ENCODE measurements at regions not wholly inside any gene's neighbourhood (a gene's known extent, or its start where the extent isn't known, plus 50 kb on each side); places are given as distances from the start of the nearest gene placed in this dataset.

DNA sequence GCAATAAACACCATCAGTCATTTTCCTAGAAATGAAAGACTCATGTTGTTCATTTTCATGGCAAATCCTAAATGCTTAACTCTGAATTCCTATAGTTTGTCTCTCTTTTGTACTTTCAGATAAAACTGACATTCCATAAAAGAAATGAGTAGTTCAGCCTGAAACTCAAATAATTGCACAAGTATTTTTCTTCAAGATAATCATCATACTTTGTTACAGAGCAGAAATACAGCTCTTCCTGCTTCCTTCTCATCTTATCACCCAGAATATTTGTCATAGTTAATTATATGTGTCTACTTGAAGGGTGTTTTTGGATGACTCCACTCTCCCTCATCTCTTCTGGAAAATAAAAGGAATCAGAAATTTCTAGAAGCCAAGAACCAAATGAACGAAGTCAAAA lies 141.1 kb downstream of the HNMT start:
- no peak for DNase-seq (ENCODE audit: low spot score)

DNA sequence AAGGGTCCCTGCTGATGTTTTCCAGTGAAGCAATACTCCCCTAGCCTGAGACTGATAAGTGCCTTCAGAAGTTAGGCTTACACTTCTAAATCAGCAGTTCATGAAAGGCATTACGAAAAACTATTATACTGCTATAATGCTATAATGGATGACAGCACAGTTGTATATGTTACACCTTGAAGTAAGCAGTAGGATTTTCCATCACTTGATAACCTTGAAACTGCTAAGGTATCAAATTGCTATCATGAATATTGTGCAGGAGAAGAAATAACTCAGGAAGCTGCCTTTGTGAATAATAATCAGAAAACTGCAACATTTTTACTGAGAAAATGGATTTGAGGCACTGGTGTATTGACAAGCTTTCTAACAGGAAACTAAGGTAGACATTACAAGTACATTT lies 142.3 kb downstream of the HNMT start:
- no peak for DNase-seq (ENCODE audit: low spot score)

DNA sequence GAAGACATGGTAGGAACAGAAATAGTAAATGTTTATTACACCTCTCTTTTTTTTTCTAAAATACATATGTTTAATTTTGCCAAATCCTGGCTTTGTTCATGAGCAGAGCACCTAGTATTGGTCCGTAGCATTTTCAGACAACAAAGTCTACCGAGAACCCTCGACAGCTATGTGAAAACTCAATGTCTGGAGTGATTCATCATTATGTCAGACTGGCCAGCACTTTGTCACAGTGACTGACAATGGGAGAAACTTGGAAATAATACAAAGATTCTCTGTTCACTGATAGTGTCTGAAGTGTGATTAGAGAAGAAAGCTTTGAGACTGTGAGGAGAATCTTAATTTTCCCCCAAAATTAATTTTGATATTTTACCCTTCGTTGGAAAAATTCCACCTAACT lies 143.0 kb downstream of the HNMT start:
- no peak for DNase-seq (ENCODE audit: low spot score)

DNA sequence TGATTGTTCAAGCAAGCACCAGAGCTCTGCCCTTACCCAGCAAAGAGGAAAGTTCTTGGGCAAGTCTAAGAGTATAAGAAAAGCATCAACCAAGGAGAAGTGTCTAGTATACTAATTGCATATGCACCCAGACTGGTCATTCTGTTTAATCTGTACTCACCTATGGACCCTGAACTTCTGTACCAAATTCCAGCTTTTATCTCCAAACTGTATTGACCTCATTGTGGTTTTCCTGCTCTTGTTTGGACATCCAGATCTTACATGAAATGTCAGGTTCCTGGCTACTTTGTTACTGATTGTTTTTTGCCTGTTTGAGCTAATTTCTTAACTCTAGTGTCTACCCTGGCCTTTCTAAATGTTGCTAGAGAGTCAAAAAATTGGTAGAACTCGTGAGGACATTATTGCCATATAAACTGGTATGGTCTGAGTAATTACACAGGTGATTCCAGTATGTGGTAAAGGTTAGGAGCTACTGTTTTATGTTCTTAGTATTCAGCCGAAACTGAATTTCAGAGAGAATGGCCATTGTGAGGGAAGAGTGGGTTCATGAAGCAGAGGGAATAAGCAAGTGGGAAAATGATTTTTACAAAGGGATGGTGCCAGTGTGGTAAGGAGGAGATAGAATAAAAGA lies 146.3 kb downstream of the HNMT start:
- no peak for DNase-seq (ENCODE audit: low spot score)

DNA sequence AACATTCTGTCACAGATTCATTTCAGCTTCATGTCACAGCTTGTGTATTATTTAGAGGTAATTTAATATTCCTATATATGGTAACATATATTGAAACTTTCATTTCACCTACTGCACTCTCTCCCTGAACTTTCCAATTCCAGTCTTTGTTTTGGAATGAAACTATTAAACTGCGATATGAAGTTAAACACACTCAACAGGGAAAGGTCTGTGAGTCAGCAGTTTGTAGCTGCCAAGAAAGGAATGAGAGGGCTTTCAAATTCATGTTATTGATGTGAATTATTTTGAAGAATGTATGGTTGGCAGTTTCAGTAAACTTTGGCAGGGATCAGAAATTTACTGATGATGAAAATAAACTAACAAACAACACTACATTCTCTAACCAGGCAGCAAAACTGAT lies 148.3 kb downstream of the HNMT start:
- no peak for DNase-seq (ENCODE audit: low spot score)

DNA sequence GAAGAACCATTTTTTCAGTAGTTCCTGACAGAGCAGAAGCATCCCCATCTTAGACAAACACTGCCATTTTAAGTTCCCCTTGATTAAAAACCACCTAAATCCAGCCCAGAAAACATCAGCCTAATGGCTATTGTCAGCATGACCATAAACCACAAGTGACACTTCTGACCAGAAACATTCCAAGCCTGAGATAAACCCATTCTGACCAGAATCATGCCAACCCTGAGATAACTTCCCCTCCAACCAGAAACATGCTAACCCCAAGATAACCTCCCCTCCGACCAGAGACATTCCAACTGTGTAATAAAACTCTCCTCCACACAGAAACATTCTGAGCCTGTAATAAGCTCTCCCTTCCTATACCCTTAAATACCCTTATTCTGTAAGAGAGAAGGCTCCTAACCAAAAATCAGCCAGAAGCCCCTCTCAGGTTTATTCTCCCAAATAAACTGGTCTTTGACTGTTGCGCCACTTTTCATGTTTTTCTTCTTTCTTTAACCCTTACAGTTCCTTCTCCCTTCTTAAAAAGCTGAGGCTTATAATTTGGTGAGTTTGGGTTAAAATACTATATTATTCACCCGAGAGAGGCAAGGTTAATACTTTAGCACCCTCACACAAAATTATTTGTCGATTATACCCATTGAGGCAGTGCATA lies 149.7 kb downstream of the HNMT start:
- no peak for DNase-seq (ENCODE audit: low spot score)

DNA sequence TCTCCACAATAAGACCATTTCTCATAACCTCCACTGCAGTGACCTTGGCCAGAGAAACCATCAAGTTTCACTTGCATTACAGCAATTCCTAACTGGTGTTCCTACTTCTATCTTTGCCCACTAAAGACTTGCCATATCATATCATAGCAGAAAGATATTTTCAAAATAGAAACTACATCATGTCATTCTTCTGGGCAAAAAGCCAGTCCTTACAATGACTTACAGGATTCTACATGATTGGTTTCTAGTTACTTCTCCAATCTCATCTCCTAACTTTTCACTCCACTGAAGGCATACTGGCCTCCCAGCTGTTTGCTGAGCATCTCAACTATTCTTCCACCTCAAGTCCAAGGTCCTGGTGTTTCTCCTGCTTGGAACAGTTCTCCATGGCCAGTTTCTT lies 151.4 kb downstream of the HNMT start:
- DNase-seq (ENCODE audit: low spot score) = no peak

DNA sequence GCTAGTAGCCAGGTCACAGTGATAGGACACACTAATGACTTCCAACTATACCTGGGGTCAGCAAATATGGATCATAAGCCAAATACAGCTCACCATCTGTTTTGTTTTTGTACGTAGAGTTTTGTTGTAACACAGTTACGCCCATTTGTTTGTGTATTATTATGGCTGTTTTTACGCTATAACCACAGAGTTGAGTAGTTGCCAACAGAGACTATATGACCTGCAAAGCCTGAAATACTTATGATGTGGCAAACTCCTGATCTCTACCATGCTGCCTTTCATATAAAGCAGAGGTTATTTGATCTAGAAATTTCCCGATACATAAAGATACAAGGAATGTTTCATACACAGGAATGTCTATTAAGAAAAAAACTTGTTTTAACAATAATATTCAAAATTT lies 152.2 kb downstream of the HNMT start:
- no peak for DNase-seq (ENCODE audit: low spot score)

DNA sequence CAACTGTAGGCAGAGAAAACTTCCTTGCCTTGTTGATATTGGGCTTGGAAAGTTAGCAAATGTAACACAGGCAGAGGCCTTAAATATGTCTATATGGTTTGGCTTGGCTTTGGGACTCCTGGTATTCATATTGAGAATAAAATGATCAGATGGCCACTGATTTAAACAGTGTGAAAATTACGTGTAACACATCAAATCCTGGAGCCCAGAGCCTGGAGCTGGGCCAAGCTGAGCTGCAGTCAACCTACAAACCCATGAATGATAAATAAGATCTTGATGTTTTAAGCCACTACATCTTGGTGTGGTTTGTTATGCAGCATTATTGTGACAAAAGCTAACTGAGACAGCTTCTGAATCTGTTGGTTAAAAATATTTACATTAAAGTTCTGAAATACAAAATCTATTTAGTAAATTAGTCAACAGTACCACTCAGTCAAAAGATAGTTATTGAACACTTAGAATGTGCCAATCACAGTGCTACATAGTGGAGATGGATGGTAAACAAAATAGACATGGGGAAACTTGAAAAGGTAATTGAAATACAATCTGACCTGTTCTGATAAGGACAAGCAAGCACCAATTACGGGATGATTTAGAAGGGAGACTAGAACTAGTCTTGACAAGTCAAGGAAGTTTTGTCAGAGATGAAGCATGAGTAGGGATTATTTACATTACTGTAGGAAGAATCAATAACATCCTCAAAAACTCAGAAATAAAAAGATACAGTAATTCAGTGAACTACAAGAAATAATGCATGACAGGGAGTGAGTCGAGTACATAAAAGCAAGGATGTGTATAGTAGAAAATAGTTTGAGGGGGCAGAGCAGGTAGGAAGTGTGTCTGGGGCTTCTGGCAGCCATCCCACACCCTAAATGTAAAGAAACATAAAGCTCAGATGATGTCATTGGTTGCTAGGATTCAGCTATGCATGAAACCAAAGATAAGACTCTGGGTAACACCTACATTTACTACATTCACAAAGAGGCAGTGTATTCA lies 157.7 kb downstream of the HNMT start:
- peak; percentile 41 for DNase-seq (ENCODE audit: low spot score)

DNA sequence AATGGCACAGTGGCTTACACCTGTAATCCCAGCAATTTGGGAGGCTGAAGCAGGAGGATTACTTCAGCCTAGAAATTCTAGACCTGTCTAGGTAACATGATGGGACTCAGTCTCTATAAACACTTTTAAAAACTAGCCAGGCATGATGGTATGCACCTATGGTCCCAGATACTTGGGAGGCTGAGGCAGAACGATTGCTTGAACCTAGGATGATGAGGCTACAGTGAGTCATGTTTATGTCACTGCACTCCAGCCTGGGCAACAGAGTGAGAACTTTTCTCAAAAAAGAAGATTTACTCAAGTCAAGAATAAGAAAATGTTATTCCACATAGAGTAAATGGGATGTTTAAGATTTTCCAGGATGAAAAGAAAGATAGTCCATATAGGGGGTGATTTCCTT lies 158.6 kb downstream of the HNMT start:
- DNase-seq (ENCODE audit: low spot score) = no peak

DNA sequence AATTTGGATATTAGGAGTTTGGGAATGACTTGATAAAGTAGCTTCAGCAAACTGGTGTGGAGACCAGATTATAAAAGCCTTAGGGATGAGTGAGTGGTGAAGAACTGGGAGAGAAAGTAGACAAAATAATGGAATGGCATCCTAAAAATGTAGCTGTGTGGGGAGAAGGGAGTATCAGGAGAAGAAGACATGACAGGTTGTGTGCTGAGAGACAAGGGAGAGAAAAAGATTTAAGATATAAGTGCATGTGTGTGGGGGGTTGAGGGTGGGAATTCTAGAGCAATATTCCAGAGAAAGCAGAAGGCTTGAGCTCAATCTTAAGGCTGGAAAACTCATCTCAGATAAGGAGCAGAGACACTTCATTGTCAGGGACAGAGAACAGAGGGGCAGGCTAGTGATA lies 159.5 kb downstream of the HNMT start:
- DNase-seq (ENCODE audit: low spot score) = no peak

DNA sequence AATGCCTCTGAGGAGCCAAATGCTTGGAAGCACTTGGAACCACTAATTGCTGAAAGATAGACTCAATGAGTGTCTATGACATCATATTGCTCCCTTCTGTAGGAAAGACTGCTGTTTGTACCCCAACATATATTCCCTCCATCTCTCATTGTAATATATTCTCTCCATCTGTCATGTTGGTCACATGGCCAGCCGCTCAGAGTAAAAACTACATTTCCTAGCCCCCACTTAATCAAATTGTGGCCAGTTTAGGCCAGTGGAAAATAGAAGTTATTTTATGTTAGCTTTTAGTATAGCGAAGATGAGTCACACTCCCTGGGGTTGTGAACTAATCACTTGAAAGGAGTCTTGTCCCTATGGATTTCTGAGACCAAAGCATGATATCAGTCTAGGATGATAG lies 160.2 kb downstream of the HNMT start:
- no peak for DNase-seq (ENCODE audit: low spot score)

DNA sequence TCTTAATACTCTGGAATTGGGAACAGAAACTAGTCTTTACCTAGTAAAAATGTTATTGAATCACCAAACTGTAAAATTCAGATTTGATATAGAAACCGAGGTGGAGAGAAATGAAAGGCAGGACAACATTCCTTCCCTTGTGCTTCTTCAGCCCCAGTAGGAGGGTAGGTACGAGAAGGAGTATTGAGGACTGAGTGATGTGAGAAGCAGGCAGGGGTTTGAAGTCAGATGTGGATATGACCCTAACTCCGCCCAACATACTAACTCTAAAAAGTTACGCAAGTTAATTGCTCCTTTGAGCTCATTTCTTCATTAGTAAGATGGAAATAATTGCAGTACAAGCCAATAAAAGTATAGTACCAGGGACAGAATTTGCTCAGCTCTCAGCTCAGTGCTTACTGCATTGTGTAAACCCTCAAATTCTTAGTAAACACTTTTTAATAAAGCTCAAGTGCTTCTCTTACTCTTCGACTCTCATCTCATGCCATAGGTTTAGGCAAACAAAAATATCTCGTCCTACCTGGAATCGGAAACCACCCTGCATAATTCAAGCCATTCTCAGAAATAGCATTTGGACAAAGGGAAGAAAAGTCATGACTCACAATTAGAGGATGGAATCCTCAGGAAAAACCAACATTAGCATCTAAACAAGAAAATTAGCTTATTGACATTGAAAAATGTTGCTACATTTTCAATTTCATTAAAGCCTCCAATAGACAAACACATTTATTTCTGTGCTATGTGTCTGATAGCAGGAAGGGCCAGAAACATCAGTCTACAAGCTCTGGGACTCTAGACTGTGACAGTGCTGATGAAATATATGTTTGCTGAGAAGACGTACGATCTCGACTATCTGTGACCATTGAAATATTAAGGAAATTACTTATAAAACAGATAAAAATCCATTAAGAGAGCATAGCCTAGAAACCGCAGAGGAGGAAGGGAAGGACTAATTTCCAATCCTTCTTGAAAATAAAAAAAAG lies 161.3 kb downstream of the HNMT start:
- DNase-seq (ENCODE audit: low spot score) = no peak

DNA sequence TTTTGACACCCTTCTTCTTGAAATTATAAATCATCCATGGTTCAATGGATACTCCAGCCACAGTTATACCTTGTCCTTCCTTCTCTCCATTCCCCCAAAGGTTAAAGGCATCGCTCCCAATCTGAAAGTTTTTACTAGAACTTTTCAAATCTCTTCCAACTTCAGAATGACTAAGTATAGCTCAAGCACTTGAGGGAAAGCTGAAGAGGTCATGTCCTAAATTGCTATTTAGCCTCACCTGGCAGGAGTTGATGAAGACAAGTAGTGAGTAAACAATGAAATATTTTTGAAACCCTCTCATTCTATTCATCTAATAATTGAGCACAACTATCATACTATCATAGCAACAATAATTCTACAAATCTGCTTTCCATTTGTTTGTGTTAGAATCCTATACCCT lies 167.8 kb downstream of the HNMT start:
- DNase-seq (ENCODE audit: low spot score) = no peak

DNA sequence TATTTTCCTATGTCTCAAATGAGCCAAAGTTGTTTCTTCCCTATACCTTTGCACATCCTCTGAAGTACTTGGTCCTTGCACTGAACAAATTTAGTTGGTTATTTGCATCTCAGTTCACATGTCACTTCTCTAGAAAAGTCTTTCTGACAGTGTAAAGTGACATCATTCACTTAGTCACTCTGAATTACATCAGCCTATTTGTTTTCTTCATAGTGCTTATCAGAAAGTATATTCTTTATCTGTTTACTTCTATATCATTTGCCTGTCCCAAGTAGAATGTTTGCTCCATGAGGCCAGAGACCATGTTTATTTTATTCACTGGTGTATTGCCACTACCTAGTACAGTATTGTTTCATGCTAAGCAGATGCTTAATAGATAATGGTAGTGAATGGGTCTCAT lies 173.7 kb downstream of the HNMT start:
- no peak for DNase-seq (ENCODE audit: low spot score)

DNA sequence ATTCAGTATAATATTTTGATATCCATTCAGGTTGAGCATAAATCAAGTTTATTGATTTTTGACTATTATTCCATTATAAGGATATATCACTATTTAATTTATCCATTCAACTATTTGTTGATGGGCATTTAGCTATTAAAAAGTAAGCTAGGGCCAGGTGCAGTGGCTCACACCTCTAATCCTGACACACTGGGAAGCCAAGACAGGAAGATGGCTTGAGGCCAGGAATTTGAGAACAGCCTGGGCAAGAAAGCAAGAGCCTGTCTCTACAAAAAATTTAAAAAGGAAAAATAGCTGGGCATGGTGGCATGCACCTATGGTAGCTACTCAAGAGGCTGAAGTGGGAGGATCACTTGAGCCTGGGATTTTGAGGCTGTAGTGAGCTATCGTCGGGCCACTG lies 183.5 kb downstream of the HNMT start:
- no peak for DNase-seq (ENCODE audit: low spot score)

DNA sequence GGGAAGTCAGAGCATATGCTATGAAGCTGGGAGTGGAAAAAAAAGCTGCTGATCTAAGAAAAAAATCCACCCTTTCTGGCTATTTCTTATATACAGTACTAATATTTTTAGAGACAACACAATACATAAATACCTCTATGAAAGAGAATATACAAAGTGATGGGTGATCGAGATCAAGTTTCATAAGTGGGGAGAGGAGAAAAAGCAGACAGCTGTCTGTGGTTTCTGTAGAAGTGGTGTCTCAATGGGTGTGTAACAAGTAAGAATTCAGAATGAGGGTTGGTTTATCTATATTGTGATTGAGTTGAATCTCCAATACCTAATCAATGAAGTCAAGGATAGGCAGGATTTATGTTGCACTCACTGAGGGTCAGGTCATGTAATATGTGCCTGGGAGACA lies 191.0 kb downstream of the HNMT start:
- DNase-seq (ENCODE audit: low spot score) = no peak

DNA sequence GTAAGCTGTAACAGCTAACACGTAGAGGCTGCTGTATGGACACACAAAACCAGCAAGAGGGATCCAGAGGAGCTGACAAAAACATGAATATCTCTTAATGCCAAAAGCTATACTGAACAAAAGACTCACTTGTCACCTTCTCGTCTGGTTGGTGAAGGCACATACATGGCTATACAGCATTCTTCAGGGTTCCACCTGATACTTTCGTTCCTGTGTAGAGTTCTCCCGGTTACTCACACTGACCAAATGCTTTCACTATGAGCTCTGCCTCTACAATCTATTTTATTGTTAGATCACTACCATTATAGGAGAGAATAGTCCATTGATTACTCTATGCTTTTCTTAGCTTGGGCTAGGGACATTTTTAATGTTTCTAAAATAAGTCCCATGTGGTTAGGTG lies 193.1 kb downstream of the HNMT start:
- no peak for DNase-seq (ENCODE audit: low spot score)

DNA sequence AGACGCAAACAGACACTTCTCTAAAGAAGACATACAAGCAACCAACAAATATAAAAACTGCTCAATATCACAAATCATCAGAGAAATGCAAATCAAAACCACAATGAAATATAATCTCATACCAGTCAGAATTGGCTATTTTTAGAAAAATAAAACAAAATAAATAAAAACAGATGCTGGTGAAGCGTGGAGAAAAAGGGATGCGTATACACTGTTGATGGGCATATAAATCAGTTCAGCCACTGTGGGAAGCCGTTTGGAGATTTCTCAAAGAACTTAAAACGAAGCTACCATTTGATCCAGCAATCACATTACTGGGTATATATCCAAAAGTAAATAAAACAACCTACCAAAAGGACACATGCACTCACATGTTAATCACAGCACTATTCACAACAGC lies 206.2 kb downstream of the HNMT start:
- DNase-seq (ENCODE audit: low spot score) = no peak

DNA sequence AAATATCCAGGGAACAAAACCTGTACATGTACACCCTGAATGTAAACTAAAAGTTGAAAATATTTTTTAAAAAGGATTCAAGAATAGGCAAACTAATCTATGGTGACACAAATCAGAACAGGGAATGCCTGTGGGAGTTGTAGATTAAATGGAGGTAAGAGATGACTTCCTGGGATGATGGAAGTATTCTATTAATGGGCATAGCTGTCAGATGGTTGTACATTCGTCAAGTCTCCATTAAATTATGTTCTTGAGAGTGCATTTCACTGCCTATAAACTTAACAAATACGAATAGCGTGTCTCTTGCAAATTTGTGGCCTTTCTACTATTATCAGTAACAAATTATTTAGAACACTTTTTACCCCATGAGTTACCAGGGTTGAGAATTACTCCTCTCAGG lies 207.0 kb downstream of the HNMT start:
- no peak for DNase-seq (ENCODE audit: low spot score)

DNA sequence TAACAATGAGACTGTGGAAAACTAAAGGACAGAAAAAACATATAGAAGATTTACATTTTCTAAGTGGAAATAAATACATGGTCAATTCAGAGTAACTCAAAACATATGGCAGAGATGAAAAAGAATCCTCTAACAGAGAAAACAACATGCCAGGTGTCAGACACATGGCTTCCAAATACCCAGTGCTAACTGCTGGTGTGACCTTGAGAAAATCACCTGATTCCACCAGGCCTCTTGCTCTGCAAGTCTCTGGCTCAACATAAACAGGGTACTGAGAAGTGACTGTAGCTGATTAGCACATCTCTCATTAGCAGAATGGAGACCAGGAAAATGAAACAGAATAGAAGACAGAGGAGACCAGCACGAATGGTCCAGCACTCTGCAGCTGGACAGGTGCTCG lies 210.8 kb downstream of the HNMT start:
- DNase-seq (ENCODE audit: low spot score) = no peak

DNA sequence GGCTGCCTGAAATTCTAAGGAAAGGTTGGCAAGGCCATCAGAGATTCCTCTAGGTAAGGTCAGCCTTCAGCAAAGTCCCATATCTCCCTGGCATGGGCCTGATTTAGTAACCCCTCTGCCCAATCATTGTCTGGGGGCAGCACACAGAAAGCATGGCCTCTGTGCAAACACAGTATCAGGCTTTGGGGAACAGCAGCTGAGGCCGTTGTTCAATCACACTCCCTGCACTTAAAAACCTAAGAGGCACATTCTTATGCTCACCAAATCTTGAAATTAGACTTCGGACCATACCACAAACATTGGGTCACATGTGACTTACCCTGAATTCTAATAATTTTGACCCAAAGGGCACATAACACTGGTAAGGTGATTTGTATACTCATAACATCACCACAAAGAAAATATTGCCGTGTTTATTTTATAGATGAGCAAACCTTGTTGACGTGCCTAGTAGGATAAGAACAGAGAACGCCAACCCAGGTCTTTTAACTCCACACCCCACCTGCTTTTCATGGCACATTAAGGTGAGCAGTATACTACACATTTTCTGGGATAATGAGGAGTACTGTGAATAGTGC lies 212.7 kb downstream of the HNMT start:
- no peak for DNase-seq (ENCODE audit: low spot score)
